Adrenal gland (tissue), 9 donors: ENCODE measurements at regions not wholly inside any gene's neighbourhood (a gene's known extent, or its start where the extent isn't known, plus 50 kb on each side); places are given as distances from the start of the nearest gene placed in this dataset.

Experiments
- DNase-seq, 7 donors: peaks; one replicate each; pipeline ENCODE4 v3.0.0-alpha.2; 2019 to 2020
- H3K27ac ChIP-seq, 5 donors: fragments of 200-600 bp; sonication (generic) in 4 of 5; 1 replicate in 3 of 5; 2 replicates in 2 of 5; pipeline versions ENCODE4 v1.5.1 to v1.8.0; 2016 to 2020; ENCODE audit warnings: mild to moderate bottlenecking in 1 of 5
- H3K27me3 ChIP-seq: fragments of 200-600 bp; 2 replicates; pipeline ENCODE4 v1.8.0; 2021
- H3K36me3 ChIP-seq, 2 donors: fragments of 200-600 bp; replicated peaks in 1 of 2; 1 replicate in 1 of 2; 2 replicates in 1 of 2; pipeline versions ENCODE4 v1.5.1 to v1.8.0; 2018 to 2022
- H3K4me1 ChIP-seq, 2 donors: fragments of 200-600 bp; replicated peaks in 1 of 2; 1 replicate in 1 of 2; 2 replicates in 1 of 2; pipeline versions ENCODE4 v1.5.1 to v1.8.0; 2018 to 2021
- H3K4me3 ChIP-seq, 4 donors: fragments of 200-600 bp; sonication (generic) in 3 of 4; one replicate each; pipeline ENCODE4 v1.5.1; 2016 to 2018
- H3K9me3 ChIP-seq, 3 donors: fragments of 200-600 bp; sonication (generic) in 1 of 3; replicated peaks in 1 of 3; 1 replicate in 2 of 3; 2 replicates in 1 of 3; pipeline versions ENCODE4 v1.5.1 to v1.8.0; 2016 to 2021
- CTCF ChIP-seq, 6 experiments: fragments of 450-650 bp in 4 of 6; fragments of 200-600 bp in 2 of 6; sonication (generic) in 1 of 6; IDR thresholded peaks; 1 replicate in 5 of 6; 2 replicates in 1 of 6; pipeline versions ENCODE4 v1.5.1 to v1.8.0; 2016 to 2021; ENCODE audit warnings: antibody characterized with exemption in 6 of 6, mild to moderate bottlenecking in 2 of 6, moderate library complexity in 1 of 6
- POLR2A ChIP-seq, 2 donors: fragments of 450-650 bp; IDR thresholded peaks; one replicate each; pipeline ENCODE4 v1.6.1; 2017; ENCODE audit warnings: antibody characterized with exemption in 2 of 2, mild to moderate bottlenecking in 2 of 2, moderate library complexity in 1 of 2
- WGBS, 4 donors: extraction: QIAGEN DNeasy Blood & Tissue Kit in 2 of 4; methylation state at CpG; one replicate each; pipeline versions ENCODE4 v1.1.5 to v1.1.7; 2013 to 2017; 5-methylcytosine and 5-hydroxymethylcytosine counted together
- intact Hi-C, 2 donors: fragments of 100-400 bp; cut with DNase I; formaldehyde crosslinking; loops; one replicate each; pipeline versions ENCODE4 v1.14.1 to v1.15.0; 2022 to 2023
- donor health status: healthy with polysubstance abuse.
- donor health status: Bipolar disorder and iron deficiency.
- donor health status: DM: yes; HTN: yes; CAD: no.
- donor health status: DM: no; HTN: no; CAD: no.
- donor health status: DM: no; HTN: no; CAD: no.

DNA sequence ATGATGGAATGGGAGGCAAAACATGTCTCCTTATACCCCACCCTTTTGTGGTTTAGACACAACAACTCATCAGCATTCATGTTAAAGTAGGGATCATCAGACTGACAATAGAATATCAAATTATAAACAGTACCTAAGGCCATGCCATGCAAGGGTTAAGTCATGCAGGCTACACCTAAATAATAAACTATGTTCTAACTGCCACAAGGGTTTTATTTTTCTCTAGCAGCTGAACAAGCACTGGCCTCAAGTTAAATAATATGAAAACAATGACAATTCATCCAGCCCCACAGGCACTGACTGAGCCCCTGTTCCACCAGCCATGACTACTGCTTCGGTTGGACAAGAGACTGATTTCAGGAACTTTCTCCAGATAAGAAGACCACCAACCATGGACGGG is 164.5 kb upstream of the PIRT start:
- intact Hi-C loops: no loop called here
- Histone ChIP-seq H3K27ac (no peak overlapping the region), H3K9me3 (no peaks in the 10 kb centered on the region), H3K36me3 (no peaks in the 10 kb centered on the region), H3K4me1 (no peaks in the 10 kb centered on the region), H3K27me3 (no peaks in the 10 kb centered on the region), H3K4me3 (no peak overlapping the region)
- no peak for DNase-seq
- 29 to 47% (median 37%) methylated on average over 2 of the region's 2 CpGs for WGBS, 4 donors
- TF ChIP-seq POLR2A (IDR thresholded peaks at IDR 0.05): no peak
- no peak for TF ChIP-seq CTCF (IDR thresholded peaks at IDR 0.05)

- no peaks in the 10 kb centered on the region for H3K4me1 ChIP-seq
- no peaks in the 10 kb centered on the region for H3K27me3 ChIP-seq
- H3K9me3 ChIP-seq: no peaks in the 10 kb centered on the region
- H3K36me3 ChIP-seq: no peaks in the 10 kb centered on the region
- no peak for DNase-seq
- H3K27ac ChIP-seq: no peak overlapping the region
- intact Hi-C loops: no loop called here
- no peak for TF ChIP-seq CTCF (IDR thresholded peaks at IDR 0.05)
- no peak for TF ChIP-seq POLR2A (IDR thresholded peaks at IDR 0.05)
- no peak overlapping the region for H3K4me3 ChIP-seq
- WGBS, 4 donors: 27 to 47% (median 38%) methylated on average over 4 of the region's 4 CpGs
These were observed 163.8 kb upstream of the PIRT start for GRCh38 chr17:11001651-11002050.

GRCh38 chr17:10999484-10999883 is 161.6 kb upstream of the PIRT start:
- H3K4me3 ChIP-seq: no peak overlapping the region
- no peak overlapping the region for H3K27ac ChIP-seq
- H3K27me3 ChIP-seq: no peaks in the 10 kb centered on the region
- DNase-seq: no peak
- H3K9me3 ChIP-seq: no peaks in the 10 kb centered on the region
- intact Hi-C loops: no loop called here
- H3K36me3 ChIP-seq: no peaks in the 10 kb centered on the region
- TF ChIP-seq CTCF (IDR thresholded peaks at IDR 0.05) (no peak), POLR2A (IDR thresholded peaks at IDR 0.05) (no peak)
- 47 to 77% (median 68%) methylated on average over 2 of the region's 2 CpGs for WGBS, 4 donors
- no peaks in the 10 kb centered on the region for H3K4me1 ChIP-seq

GRCh38 chr17:10993126-10993525 is 155.2 kb upstream of the PIRT start:
- Histone ChIP-seq H3K27me3 (peaks cover 4% of the 10 kb centered on the region), H3K4me3 (no peak overlapping the region), H3K9me3 (no peaks in the 10 kb centered on the region), H3K27ac (no peak overlapping the region), H3K36me3 (no peaks in the 10 kb centered on the region), H3K4me1 (no peaks in the 10 kb centered on the region)
- DNase-seq: no peak
- WGBS, 4 donors: 53 to 62% (median 60%) methylated on average over 7 of the region's 7 CpGs
- intact Hi-C loops: no loop called here
- TF ChIP-seq POLR2A (IDR thresholded peaks at IDR 0.05) (no peak), CTCF (IDR thresholded peaks at IDR 0.05) (no peak)
